NCI-H2196 (cell line): ENCODE measurements at regions not wholly inside any gene's neighbourhood (a gene's known extent, or its start where the extent isn't known, plus 50 kb on each side); places are given as distances from the start of the nearest gene placed in this dataset.
A peak's percentile ranks its signal among the peaks of the same experiment; 100 is the strongest.
"Not testable (repeated sequence)": the region's sequence is repeated elsewhere in the genome, so short reads cannot be mapped to it uniquely, and the experiment has no call there.

Experiments used
- DNase-seq: peaks from one replicate; lab custom pipeline; 2025; ENCODE audit not compliant: unreplicated experiment; lab: John Stamatoyannopoulos, UW

DNA sequence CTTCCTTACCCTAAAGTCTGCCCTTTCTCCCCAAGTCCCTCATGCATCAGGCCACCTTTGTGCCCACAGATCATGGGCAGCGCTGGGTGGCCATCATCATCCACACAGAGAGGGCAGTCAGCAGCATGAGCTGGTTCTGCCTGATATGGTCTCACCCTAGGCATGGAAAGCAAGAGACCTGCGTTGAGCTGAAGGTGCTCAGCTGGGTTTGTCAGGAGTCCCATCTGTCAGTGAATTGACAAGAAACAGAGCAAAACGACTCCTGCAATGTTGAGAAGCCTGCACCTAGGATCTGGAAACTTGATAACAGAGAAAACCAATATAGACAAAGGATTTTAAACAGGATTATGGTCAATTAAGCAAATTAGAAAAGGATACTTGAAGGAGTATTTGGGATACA lies 242.7 kb upstream of the PRSS1 start:
- no peak for DNase-seq

DNA sequence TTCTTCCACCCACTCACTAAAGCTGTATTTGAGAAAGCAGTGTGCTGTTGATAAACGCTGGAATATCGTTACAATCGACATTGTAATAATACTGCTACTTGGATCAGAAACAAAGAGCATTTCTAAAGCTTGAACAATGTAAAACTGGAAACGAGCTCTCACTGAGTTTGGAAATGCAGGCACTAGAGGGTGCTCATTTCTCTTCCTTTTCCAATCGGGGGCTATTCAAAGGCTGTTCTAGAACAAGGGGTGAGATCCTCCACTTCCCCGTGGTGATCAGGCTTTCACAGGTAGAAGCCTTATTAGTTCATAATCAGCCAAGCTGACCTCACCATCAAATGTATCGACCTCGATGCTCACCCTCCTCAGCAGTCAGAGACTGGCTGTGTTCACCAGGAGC lies 245.3 kb upstream of the PRSS1 start:
- not testable (repeated sequence) for DNase-seq

DNA sequence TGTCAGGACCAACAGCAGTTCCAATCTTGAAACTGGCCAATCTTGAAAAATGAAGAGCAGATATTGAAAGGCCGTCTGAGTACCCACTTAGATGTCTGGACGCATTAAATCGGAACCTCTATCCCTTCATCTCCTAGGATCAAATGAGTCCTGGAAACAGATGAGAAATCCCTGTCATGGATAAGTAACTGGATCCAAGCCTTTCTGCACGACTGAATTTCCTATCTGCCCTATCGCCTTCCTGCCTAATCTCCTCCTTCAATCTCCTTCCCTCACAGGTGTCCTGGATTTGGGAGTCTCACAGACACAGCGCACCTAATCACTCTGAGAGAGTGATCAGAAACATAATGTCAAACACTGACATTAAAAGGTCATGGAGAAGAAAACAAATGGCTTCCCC lies 245.2 kb upstream of the PRSS58 start:
- no peak for DNase-seq

DNA sequence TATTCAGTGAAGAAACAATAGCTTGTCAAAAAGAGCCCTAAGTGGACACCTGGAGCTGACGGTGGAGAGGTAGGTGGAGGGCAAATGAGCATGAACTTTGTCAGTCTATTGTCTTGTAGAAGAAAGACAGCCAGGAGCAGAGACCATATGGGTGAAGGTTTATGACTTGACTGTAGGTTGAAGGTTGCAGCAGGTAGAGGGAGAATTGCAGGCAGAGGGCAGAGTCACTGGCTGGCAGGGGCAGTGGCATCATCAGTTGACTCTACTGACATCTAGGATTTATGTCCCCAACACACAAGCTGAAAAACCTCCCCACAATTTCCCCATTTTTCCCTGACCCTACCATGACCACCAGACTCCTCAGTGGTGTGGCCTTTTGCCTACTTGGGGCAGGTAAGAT lies 243.6 kb upstream of the PRSS58 start:
- no peak for DNase-seq

DNA sequence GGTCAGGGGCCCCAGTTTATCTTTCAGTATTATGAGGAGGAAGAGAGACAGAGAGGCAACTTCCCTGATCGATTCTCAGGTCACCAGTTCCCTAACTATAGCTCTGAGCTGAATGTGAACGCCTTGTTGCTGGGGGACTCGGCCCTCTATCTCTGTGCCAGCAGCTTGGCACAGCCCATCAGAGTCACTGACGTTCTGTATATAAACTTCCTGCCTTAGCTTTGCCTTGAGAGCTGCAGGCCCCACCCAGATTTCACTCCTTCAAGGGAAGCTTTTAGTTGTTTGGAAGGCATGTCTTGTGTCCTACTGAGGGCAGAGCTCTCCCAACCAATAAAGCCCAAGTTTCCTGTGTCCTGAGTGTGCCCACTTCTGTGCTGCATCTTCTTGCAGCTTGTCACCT lies 242.5 kb upstream of the PRSS58 start:
- DNase-seq = no peak

DNA sequence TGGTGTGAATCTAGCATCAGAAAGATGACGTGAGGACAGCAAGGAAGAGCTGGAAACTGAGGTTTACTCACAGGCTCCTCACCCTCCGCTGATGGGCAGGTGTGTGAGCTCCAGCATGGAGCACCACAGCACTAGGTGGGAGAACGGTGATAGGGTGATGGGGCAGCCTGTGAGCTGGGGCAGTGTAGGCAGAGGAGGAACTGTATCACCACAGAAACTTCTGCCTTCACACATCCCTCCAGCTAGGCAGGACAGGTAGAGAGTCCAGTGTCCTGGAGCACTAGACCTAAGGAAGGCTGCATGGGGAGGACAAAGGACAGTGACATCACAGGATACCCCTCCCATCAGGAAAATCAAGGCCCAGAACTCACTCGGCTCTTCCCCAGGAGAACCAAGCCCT lies 241.8 kb upstream of the PRSS58 start:
- no peak for DNase-seq

DNA sequence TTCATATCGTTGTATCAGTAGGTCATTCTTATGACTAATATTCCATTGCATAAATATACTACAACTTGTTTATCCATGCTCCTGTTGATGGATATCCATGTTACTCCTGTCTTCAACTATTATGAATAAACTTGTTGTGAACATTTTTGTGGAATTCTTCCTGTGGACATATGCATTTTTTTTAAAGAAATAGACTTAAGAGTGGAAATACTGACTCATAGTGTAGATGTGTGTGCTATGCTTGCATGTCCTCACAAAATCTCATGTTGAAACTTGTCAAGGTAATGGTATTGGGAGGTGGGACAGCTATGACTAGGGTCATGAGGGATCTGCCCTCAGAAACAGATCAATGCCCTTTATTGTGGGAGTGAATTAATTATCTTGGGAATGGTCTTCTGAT lies 240.5 kb upstream of the PRSS58 start:
- no peak for DNase-seq

DNA sequence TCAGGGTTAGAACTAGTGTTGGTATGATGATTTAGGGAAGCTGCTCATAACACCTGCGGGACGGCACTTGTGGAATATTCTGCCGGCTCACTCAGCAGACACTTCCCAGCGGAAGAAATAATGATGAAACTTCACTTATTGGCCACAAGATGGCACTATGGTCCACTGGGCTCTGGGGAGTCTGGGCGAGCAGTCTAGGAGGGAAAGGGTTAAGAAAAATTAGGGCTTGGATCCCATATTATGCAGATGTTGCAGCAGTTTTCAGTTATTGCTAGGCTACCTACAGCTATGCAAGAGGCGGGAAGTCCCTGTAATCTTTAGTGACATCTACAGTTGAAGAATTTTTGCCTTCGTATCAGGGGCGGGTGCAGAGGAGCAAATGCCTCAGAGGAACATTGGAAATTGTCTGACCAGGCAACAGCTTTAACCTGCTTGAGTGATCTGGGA lies 238.7 kb upstream of the PRSS58 start:
- DNase-seq = no peak

DNA sequence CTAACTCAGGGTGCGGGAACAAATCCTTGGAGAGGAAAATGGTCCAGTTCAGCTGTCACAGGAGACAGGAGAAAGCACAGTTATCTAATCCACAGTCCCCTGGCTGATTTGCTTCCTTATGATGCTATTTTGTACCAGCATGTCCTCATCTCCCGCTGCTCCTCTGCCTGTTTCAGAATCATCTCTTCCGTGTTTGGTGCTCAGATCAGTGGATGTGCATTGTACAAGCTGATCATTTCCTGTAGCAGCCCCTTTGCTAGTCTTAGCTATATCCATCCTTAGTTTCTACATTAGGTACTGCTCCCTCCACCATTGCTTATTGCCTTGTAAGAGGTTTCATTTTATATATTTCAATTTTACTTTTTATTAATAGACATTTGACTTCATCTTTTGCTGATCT lies 238.0 kb upstream of the PRSS58 start:
- not testable (repeated sequence) for DNase-seq

DNA sequence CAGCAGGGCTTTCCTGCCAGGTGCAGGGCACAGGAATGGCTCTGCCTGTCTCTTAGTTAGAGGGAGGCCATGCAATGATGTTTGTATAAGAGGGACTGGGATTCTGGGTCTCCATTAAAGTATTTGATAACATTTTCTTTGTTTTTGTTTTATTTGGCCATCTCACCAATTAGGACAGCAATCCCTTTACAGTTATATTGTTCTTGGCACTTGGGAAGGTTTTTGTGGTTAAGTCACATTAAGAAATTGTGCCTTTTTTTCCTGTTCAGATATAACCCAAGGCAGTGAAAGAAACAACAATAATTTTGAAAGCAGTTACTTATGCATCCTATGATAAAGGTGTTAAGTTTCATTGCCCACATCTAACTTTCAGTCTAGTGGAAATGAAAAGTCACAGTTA lies 237.4 kb upstream of the PRSS58 start:
- DNase-seq = not testable (repeated sequence)

DNA sequence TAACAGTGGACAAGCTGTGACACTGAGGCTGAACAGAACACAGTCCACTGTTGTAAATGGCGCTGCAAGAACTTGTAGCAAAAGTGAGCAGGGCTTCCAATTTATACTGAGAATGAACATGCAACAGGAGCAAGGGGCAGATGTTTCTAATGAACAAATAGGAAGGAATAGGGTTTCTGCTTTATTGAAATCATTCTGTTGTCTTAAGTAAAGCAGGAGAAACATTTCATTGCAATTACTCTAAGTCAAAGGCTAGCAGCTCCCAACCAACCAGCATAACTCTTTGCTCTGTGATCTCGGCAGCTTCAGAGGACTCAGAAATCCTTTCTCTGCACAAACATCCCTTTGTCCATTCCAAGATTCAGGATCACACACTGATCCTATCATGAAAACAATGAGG lies 236.2 kb upstream of the PRSS58 start:
- DNase-seq = no peak

DNA sequence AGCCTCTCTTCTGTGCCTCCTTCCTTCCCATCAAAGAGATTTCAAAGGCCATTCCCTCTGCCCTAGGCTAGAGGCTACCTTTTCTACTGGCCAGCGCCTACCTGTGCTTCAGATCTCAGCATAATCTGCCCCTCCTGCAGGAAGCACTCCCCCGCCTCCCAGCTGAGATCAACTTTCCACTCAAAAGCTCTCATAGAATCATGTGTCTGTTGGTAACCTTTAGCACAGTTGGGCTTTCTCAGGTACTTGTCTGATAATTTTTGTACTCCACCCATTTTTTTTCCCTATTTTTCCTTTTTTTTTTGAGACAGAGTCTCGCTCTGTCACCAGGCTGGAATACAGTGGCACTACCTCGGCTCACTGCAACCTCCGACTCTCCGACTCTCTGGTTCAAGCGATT lies 231.0 kb upstream of the PRSS58 start:
- DNase-seq = no peak

DNA sequence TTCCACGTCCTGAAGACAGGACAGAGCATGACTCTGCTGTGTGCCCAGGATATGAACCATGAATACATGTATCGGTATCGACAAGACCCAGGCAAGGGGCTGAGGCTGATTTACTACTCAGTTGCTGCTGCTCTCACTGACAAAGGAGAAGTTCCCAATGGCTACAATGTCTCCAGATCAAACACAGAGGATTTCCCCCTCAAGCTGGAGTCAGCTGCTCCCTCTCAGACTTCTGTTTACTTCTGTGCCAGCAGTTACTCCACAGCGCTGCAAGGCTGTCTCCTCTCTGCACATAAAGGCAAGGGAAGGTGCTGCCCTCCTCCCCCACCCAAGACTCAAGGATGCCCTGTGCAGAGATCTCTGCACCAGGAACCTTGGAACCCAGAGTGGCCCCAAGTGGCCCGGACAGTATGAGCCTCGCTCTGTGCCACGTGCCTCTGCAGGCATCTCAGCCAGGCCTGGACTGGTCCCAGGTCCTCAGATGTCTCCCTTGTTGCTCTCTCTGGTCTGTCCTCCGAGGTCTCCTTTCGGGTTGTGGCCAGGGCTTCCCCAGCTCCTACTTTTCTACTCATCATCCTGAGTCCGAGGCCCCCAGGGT lies 230.3 kb upstream of the PRSS58 start:
- DNase-seq = no peak

DNA sequence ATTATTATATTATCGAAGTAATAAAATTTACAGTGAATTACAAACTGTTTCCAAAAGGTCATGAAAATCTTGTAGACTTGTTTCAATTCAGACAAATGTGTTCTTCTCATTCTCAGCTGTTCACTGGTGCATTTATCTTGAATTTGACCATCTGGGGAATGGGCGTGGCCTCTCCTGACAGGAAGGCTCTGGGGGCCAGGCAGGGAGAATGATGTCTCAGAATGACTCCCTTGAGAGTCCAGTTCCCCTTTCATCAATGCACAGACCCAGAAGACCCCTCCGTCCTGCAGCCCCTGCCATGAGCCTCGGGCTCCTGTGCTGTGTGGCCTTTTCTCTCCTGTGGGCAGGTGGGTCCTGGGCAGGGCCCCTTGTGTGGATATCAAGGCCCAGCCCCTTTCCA lies 229.7 kb upstream of the PRSS58 start:
- DNase-seq = not testable (repeated sequence)

DNA sequence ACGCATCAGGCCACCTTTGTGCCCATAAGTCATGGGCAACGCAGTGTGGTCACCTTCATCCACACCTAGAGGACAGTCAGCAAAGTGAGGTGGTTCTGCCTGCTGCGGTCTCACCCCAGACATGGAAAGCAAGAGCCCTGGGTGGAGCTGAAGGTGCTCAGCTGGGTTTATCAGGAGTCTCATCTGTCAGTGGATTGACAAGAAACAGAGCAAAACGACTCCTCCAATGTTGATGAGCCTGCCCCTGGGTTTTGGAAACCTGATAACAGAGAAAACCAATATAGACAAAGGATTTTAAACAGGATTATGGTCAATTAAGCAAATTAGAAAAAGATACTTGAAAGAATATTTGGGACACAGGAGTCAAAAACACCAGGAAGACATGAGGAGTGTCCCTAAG lies 229.3 kb upstream of the PRSS58 start:
- DNase-seq = no peak

DNA sequence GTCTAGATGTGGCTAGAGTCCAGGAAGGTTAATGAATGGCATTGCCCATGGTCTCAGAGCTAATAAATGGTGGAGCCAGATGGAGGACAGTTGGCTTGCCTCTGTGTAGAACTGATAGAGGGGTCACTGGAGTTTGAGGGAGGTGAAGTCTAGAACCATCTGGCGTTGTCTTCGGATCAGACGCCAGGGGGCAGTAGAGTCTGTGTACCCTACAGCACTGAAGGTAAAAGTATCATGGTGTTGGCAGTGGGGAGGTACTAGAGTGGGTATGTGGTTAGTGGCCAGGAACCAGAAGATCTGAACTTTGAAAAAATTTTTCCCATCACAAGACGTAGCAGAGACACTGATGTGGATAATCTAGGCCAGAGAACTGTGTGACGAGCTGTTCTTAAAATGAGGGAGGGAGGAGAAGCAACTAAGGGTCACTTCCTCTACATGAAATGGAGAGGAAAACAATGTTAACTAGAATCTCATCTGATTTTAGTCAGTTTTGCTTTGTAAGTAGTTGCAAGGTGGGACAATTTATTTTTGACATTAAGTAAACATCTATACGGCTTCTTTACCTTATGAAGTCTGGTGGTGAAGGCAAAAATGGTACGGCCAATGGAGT lies 227.9 kb upstream of the PRSS58 start:
- DNase-seq = no peak

DNA sequence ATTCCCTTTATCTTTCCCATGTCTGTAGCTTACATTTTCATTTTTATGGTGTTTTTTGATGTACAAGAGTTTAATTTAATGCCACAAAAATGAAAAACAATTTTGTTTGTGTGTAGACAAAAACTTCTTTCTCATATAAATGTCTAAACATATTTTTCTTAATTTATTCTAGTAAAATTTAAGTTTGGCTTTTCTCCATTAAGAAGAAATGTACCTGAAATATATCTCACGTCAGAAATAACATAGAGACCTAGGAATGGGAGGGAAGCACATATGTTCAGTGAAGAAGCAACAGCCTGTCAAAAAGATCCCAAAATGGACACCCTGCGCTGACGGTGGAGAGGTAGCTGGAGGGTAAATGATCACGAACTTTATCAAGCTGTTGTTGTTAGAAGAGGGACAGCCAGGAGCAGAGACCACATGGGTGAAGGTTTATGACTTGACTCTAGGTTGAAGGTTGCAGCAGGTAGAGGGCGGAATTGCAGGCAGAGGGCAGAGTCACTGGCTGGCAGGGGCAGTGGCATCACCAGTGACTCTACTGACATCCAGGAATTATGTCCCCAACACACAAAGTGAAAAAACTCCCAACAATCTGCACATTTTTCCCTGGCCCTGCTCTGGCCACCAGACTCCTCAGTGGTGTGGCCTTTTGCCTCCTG lies 225.9 kb upstream of the PRSS58 start:
- no peak for DNase-seq

DNA sequence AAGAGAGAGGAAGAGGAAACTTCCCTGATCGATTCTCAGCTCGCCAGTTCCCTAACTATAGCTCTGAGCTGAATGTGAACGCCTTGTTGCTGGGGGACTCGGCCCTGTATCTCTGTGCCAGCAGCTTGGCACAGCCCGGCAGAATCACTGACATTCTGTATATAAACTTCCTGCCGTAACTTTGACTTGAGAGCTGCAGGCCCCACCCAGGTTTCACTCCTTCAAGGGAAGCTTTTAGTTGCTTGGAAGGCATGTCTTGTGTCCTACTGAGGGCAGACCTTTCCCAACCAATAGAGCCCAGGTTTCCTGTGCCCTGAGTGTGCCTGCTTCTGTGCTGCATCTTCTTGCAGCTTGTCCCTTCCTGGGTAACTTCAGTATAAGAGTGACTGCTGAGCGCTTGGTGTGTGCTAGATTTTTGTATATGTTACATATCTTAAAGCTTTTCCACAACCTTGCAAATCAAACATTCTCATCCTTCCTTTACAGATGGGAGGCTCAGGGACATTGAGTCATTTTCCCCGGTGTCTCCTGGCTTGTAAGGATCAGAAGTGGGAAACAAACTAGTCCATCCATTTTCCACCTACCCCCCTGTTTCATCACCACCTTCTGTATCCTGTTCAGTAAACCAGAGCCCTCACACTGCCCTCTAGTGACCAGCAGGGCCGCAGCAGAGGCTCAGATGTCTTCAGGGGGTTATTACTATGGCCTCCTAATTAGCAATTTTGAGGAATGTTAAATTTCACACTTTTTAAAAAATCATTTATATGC lies 225.2 kb upstream of the PRSS58 start:
- peak; percentile 3 for DNase-seq

DNA sequence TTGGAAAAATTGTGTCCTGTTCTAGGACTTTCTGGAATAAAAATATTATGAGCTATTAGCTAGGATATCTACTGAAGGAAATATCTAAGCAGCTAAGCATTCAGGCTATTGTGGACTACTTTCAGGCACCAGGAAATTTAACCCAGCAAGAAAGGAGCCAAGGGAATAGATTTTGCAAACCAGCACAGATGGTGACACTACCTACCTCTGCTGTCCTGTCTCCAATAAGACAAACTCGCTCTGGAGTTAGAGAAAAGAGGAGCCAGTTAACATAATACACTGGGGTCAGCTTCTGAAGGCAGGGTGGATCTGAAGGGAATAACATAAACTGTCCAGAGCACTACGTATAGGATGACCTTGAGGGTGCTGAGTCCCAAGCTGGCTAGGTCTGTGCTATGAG lies 223.7 kb upstream of the PRSS58 start:
- DNase-seq = no peak

DNA sequence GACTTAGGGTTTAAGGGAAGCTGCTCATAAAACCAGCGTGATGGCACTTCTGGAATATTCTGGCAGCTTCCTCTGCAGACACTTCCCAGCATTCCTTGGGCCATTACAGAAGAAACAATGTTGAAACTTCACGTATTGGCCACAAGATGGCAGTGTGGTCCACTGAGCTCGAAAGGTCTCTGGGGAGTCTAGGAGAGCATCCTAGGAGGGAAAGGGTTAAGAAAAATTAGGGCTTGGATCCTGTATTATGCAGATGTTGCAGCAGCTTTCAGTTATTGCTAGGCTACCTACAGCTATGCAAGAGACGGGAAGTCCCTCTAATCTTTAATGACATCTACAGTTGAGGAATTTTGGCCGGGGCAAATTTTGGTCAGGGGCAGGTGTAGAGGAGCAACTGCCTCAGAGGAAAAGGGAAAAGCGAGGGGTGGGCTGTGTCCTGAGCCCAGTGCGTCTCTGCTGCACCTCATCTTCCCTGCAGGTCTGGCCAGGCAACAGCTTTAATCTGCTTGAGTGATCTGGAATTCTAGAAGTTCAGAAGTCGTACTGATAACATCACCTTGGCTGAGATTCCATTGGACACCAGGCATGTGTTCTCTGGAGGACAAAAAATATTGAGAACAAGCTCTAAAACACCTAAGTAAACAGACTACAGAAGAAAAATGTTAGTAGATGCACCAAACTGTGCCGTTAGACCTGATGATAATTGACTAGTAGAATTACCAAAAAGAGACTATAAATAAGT lies 220.8 kb upstream of the PRSS58 start:
- DNase-seq = no peak

DNA sequence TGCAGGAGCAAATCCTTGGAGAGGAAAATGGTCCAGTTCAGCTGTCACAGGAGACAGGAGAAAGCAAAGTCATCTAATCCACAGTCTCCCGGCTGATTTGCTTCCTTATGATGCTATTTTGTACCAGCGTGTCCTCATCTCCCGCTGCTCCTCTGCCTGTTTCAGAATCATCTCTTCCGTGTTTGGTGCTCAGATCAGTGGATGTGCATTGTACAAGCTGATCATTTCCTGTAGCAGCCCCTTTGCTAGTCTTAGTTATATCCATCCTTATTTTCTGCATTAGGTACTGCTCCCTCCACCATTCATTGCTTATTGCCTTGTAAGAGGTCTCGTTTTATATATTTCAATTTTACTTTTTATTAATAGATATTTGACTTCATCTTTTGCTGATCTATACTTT lies 219.9 kb upstream of the PRSS58 start:
- DNase-seq = not testable (repeated sequence)
